ENCODE measurements at regions not wholly inside any gene's neighbourhood (a gene's known extent, or its start where the extent isn't known, plus 50 kb on each side); places are given as distances from the start of the nearest gene placed in this dataset.

- Histone ChIP-seq H3K9ac (ENCODE audit: low read length) (no peak overlapping the region), H3K27ac (ENCODE audit: low read length) (no peak overlapping the region), H3K4me2 (ENCODE audit: low read depth, low read length) (no peak overlapping the region), H2AFZ (ENCODE audit: low read length) (no peak overlapping the region), H3K27me3 (replicated peaks; ENCODE audit: insufficient read depth, low read length) (peaks cover 35% of the 10 kb centered on the region), H3K9me3 (replicated peaks; ENCODE audit: insufficient read depth, low read length) (no peaks in the 10 kb centered on the region), H3F3A (ENCODE audit: insufficient read depth, low read length) (no peaks in the 10 kb centered on the region), H3K79me2 (ENCODE audit: low read length) (no peaks in the 10 kb centered on the region), H3K4me1 (ENCODE audit: low read length) (no peaks in the 10 kb centered on the region), H3K9me2 (replicated peaks; ENCODE audit: insufficient read depth, low read length) (no peaks in the 10 kb centered on the region), H3K36me3 (replicated peaks; ENCODE audit: insufficient read depth, low read length) (no peaks in the 10 kb centered on the region), H3K4me3 (ENCODE audit: low read length) (no peak overlapping the region), H4K20me1 (ENCODE audit: insufficient read depth, low read length) (no peaks in the 10 kb centered on the region)
- no peak for TF ChIP-seq EZH2phosphoT487 (IDR thresholded peaks at IDR 0.05; ENCODE audit: low read length)
- no peak for TF ChIP-seq EZH2 (optimal IDR thresholded peaks at IDR 0.05; ENCODE audit: low read depth, low read length)
- TF ChIP-seq CTCF (IDR thresholded peaks at IDR 0.05; ENCODE audit: low read length) = no peak
- DNase-seq = no peak
These were observed 73.8 kb downstream of the DIO3 start for GRCh38 chr14:101634850-101635748.

- no peak overlapping the region for H3K4me3 ChIP-seq (ENCODE audit: low read length)
- H3K9ac ChIP-seq (ENCODE audit: low read length) = no peak overlapping the region
- H3K27me3 ChIP-seq (replicated peaks; ENCODE audit: insufficient read depth, low read length) = peaks cover 35% of the 10 kb centered on the region
- no peaks in the 10 kb centered on the region for H3K79me2 ChIP-seq (ENCODE audit: low read length)
- H2AFZ ChIP-seq (ENCODE audit: low read length) = no peak overlapping the region
- H3K4me1 ChIP-seq (ENCODE audit: low read length) = no peaks in the 10 kb centered on the region
- no peaks in the 10 kb centered on the region for H3F3A ChIP-seq (ENCODE audit: insufficient read depth, low read length)
- no peaks in the 10 kb centered on the region for H3K9me3 ChIP-seq (replicated peaks; ENCODE audit: insufficient read depth, low read length)
- H4K20me1 ChIP-seq (ENCODE audit: insufficient read depth, low read length) = no peaks in the 10 kb centered on the region
- H3K9me2 ChIP-seq (replicated peaks; ENCODE audit: insufficient read depth, low read length) = no peaks in the 10 kb centered on the region
- DNase-seq = no peak
- H3K27ac ChIP-seq (ENCODE audit: low read length) = no peak overlapping the region
- no peaks in the 10 kb centered on the region for H3K36me3 ChIP-seq (replicated peaks; ENCODE audit: insufficient read depth, low read length)
- no peak for TF ChIP-seq EZH2phosphoT487 (IDR thresholded peaks at IDR 0.05; ENCODE audit: low read length)
- no peak for TF ChIP-seq CTCF (IDR thresholded peaks at IDR 0.05; ENCODE audit: low read length)
- TF ChIP-seq EZH2 (optimal IDR thresholded peaks at IDR 0.05; ENCODE audit: low read depth, low read length) = no peak
- no peak overlapping the region for H3K4me2 ChIP-seq (ENCODE audit: low read depth, low read length)
These were observed 74.7 kb downstream of the DIO3 start for GRCh38 chr14:101635749-101636560.

- Histone ChIP-seq H3K9ac (ENCODE audit: low read length) (no peak overlapping the region), H3K27me3 (replicated peaks; ENCODE audit: insufficient read depth, low read length) (peaks cover 14% of the 10 kb centered on the region), H4K20me1 (ENCODE audit: insufficient read depth, low read length) (no peaks in the 10 kb centered on the region), H3K27ac (ENCODE audit: low read length) (no peak overlapping the region), H3K4me3 (ENCODE audit: low read length) (no peak overlapping the region), H3K9me3 (replicated peaks; ENCODE audit: insufficient read depth, low read length) (no peaks in the 10 kb centered on the region), H3K4me1 (ENCODE audit: low read length) (no peaks in the 10 kb centered on the region), H3K9me2 (replicated peaks; ENCODE audit: insufficient read depth, low read length) (no peaks in the 10 kb centered on the region), H2AFZ (ENCODE audit: low read length) (no peak overlapping the region), H3F3A (ENCODE audit: insufficient read depth, low read length) (no peaks in the 10 kb centered on the region), H3K4me2 (ENCODE audit: low read depth, low read length) (no peak overlapping the region), H3K79me2 (ENCODE audit: low read length) (no peaks in the 10 kb centered on the region), H3K36me3 (replicated peaks; ENCODE audit: insufficient read depth, low read length) (no peaks in the 10 kb centered on the region)
- no peak for DNase-seq
- TF ChIP-seq EZH2 (optimal IDR thresholded peaks at IDR 0.05; ENCODE audit: low read depth, low read length) = no peak
- no peak for TF ChIP-seq CTCF (IDR thresholded peaks at IDR 0.05; ENCODE audit: low read length)
- no peak for TF ChIP-seq EZH2phosphoT487 (IDR thresholded peaks at IDR 0.05; ENCODE audit: low read length)
These were observed 78.0 kb downstream of the DIO3 start for GRCh38 chr14:101639241-101639833.
